ENCODE measurements at regions not wholly inside any gene's neighbourhood (a gene's known extent, or its start where the extent isn't known, plus 50 kb on each side); places are given as distances from the start of the nearest gene placed in this dataset.

DNA sequence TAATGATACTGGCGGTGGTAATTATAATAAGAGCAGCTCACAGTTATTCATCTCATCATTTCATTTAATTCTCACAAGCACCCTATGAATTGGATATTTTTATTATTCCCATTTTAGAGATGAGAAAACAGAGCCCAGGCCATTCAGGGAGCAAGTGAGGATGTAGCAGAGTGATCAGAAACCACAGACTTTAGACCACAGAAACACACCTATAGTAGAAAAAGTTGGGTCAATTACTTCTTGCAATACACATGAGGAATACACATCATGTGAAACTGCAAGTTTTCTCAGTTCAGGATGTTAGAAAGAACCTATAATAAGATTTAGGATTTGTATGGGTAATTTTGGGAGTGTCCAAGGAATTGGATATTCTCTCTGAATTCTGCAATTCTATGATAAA, 278.0 kb downstream of the ADRA2A start:
- no peak for TF ChIP-seq POLR2A (IDR thresholded peaks at IDR 0.05)
- TF ChIP-seq, protein P1, sequence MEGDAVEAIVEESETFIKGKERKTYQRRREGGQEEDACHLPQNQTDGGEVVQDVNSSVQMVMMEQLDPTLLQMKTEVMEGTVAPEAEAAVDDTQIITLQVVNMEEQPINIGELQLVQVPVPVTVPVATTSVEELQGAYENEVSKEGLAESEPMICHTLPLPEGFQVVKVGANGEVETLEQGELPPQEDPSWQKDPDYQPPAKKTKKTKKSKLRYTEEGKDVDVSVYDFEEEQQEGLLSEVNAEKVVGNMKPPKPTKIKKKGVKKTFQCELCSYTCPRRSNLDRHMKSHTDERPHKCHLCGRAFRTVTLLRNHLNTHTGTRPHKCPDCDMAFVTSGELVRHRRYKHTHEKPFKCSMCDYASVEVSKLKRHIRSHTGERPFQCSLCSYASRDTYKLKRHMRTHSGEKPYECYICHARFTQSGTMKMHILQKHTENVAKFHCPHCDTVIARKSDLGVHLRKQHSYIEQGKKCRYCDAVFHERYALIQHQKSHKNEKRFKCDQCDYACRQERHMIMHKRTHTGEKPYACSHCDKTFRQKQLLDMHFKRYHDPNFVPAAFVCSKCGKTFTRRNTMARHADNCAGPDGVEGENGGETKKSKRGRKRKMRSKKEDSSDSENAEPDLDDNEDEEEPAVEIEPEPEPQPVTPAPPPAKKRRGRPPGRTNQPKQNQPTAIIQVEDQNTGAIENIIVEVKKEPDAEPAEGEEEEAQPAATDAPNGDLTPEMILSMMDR (IDR thresholded peaks at IDR 0.05) = no peak
